ENCODE measurements at regions not wholly inside any gene's neighbourhood (a gene's known extent, or its start where the extent isn't known, plus 50 kb on each side); places are given as distances from the start of the nearest gene placed in this dataset.

DNA sequence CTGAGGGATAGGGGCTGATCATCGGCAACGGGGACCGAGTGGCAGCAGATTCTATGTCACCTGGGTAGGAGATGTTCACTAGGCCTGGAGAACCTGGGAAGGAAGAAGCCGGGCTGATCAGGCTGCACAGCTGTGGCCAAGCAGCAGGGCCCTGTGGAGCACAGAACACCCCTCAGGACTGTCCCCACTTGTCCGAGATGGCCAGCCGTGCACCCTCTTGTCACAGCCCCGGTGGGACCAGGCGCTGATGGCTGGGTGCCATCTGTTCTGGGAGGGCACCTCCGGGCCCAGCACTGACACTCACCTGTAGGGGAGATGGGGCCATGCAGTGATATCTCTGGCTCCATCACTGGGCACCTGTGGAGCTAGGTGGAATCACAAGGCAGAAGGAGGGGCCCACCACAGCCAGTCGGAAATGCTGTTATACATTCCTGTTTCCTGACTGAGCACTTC lies 217.9 kb upstream of the RAB6C start:
- Histone ChIP-seq H3K27me3 (no peaks in the 10 kb centered on the region), H3K9me3 (no peaks in the 10 kb centered on the region), H3K4me1 (peaks cover 0 to 13% (median 0%) of the 10 kb centered on the region in 4 donors), H3K4me3 (no peak overlapping the region), H3K27ac (no peak overlapping the region), H3K36me3 (no peaks in the 10 kb centered on the region)
- TF ChIP-seq, protein P1, sequence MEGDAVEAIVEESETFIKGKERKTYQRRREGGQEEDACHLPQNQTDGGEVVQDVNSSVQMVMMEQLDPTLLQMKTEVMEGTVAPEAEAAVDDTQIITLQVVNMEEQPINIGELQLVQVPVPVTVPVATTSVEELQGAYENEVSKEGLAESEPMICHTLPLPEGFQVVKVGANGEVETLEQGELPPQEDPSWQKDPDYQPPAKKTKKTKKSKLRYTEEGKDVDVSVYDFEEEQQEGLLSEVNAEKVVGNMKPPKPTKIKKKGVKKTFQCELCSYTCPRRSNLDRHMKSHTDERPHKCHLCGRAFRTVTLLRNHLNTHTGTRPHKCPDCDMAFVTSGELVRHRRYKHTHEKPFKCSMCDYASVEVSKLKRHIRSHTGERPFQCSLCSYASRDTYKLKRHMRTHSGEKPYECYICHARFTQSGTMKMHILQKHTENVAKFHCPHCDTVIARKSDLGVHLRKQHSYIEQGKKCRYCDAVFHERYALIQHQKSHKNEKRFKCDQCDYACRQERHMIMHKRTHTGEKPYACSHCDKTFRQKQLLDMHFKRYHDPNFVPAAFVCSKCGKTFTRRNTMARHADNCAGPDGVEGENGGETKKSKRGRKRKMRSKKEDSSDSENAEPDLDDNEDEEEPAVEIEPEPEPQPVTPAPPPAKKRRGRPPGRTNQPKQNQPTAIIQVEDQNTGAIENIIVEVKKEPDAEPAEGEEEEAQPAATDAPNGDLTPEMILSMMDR (IDR thresholded peaks at IDR 0.05): no peak
- TF ChIP-seq POLR2A (IDR thresholded peaks at IDR 0.05) (no peak), EP300 (IDR thresholded peaks at IDR 0.05) (no peak)
- DNase-seq (ENCODE audit: low spot score in 2 of 2): no peak
- WGBS, 2 donors: 84 to 99% methylated on average over 4 to 9 of the region's 10 CpGs

GRCh38 chr2:129762386-129763189 lies 216.9 kb upstream of the RAB6C start:
- no peak overlapping the region for H3K4me3 ChIP-seq
- TF ChIP-seq, protein P1 (IDR thresholded peaks at IDR 0.05): no peak
- no peak for TF ChIP-seq EP300 (IDR thresholded peaks at IDR 0.05)
- TF ChIP-seq POLR2A (IDR thresholded peaks at IDR 0.05): no peak
- H3K36me3 ChIP-seq: no peaks in the 10 kb centered on the region
- no peak overlapping the region for H3K27ac ChIP-seq
- no peaks in the 10 kb centered on the region for H3K27me3 ChIP-seq
- WGBS, 2 donors: 83 to 84% methylated on average over 6 to 8 of the region's 8 CpGs
- H3K9me3 ChIP-seq: no peaks in the 10 kb centered on the region
- peaks cover 0 to 13% (median 0%) of the 10 kb centered on the region in 4 donors for H3K4me1 ChIP-seq
- no peak for DNase-seq (ENCODE audit: low spot score in 2 of 2)

GRCh38 chr2:129763190-129763846 lies 216.1 kb upstream of the RAB6C start:
- Histone ChIP-seq H3K4me1 (peaks cover 0 to 7% (median 0%) of the 10 kb centered on the region in 4 donors), H3K27ac (no peak overlapping the region), H3K9me3 (no peaks in the 10 kb centered on the region), H3K36me3 (no peaks in the 10 kb centered on the region), H3K4me3 (no peak overlapping the region), H3K27me3 (no peaks in the 10 kb centered on the region)
- no peak for DNase-seq (ENCODE audit: low spot score in 2 of 2)
- TF ChIP-seq, protein P1 (IDR thresholded peaks at IDR 0.05): no peak
- TF ChIP-seq POLR2A (IDR thresholded peaks at IDR 0.05) (no peak), EP300 (IDR thresholded peaks at IDR 0.05) (no peak)
- WGBS, 2 donors: 90 to 93% methylated on average over 7 to 8 of the region's 10 CpGs

- H3K27me3 ChIP-seq: no peaks in the 10 kb centered on the region
- TF ChIP-seq EP300 (IDR thresholded peaks at IDR 0.05) (no peak), POLR2A (IDR thresholded peaks at IDR 0.05) (no peak)
- TF ChIP-seq, protein P1 (IDR thresholded peaks at IDR 0.05): no peak
- H3K4me1 ChIP-seq: peaks cover 0 to under 1% (median 0%) of the 10 kb centered on the region in 4 donors
- no peak overlapping the region for H3K4me3 ChIP-seq
- WGBS, 2 donors: 78 to 87% methylated on average over 5 of the region's 5 CpGs
- H3K9me3 ChIP-seq: no peaks in the 10 kb centered on the region
- no peak overlapping the region for H3K27ac ChIP-seq
- DNase-seq (ENCODE audit: low spot score in 2 of 2): no peak
- H3K36me3 ChIP-seq: no peaks in the 10 kb centered on the region
Measured at GRCh38 chr2:129763966-129764365, 215.5 kb upstream of the RAB6C start.
